ENCODE measurements at regions not wholly inside any gene's neighbourhood (a gene's known extent, or its start where the extent isn't known, plus 50 kb on each side); places are given as distances from the start of the nearest gene placed in this dataset.

GRCh38 chr18:29259838-29260237 is 1082.9 kb upstream of the CDH2 start:
- Mint-ChIP-seq H3K4me3 (ENCODE audit: unreplicated experiment) (no peak overlapping the region), H3K9me3 (ENCODE audit: low read depth) (peaks cover 5% of the 10 kb centered on the region), H3K36me3 (ENCODE audit: low read depth) (no peaks in the 10 kb centered on the region), H3K4me1 (ENCODE audit: low read depth) (no peaks in the 10 kb centered on the region), H3K27ac (ENCODE audit: unreplicated experiment) (no peak overlapping the region), H3K27me3 (ENCODE audit: low read depth) (peaks cover 8% of the 10 kb centered on the region)
- no peak for TF ChIP-seq CTCF (IDR thresholded peaks at IDR 0.05)
- DNase-seq (ENCODE audit: low spot score): no peak

GRCh38 chr18:29254123-29254522 is 1077.2 kb upstream of the CDH2 start:
- TF ChIP-seq CTCF (IDR thresholded peaks at IDR 0.05): no peak
- Mint-ChIP-seq H3K4me1 (ENCODE audit: low read depth) (peaks cover 7% of the 10 kb centered on the region), H3K9me3 (ENCODE audit: low read depth) (no peaks in the 10 kb centered on the region), H3K27ac (ENCODE audit: unreplicated experiment) (no peak overlapping the region), H3K4me3 (ENCODE audit: unreplicated experiment) (no peak overlapping the region), H3K36me3 (ENCODE audit: low read depth) (no peaks in the 10 kb centered on the region), H3K27me3 (ENCODE audit: low read depth) (peaks cover 2% of the 10 kb centered on the region)
- no peak for DNase-seq (ENCODE audit: low spot score)

- H3K4me1 Mint-ChIP-seq (ENCODE audit: low read depth): peaks cover 7% of the 10 kb centered on the region
- H3K27me3 Mint-ChIP-seq (ENCODE audit: low read depth): peaks cover 2% of the 10 kb centered on the region
- no peaks in the 10 kb centered on the region for H3K36me3 Mint-ChIP-seq (ENCODE audit: low read depth)
- no peak for DNase-seq (ENCODE audit: low spot score)
- H3K9me3 Mint-ChIP-seq (ENCODE audit: low read depth): no peaks in the 10 kb centered on the region
- no peak overlapping the region for H3K4me3 Mint-ChIP-seq (ENCODE audit: unreplicated experiment)
- TF ChIP-seq CTCF (IDR thresholded peaks at IDR 0.05): no peak
- no peak overlapping the region for H3K27ac Mint-ChIP-seq (ENCODE audit: unreplicated experiment)
These were observed 1074.8 kb upstream of the CDH2 start for GRCh38 chr18:29251681-29252080.

GRCh38 chr18:29250843-29251242 is 1073.9 kb upstream of the CDH2 start:
- TF ChIP-seq CTCF (IDR thresholded peaks at IDR 0.05): no peak
- H3K27me3 Mint-ChIP-seq (ENCODE audit: low read depth): no peaks in the 10 kb centered on the region
- no peak overlapping the region for H3K27ac Mint-ChIP-seq (ENCODE audit: unreplicated experiment)
- H3K4me1 Mint-ChIP-seq (ENCODE audit: low read depth): peaks cover 7% of the 10 kb centered on the region
- no peaks in the 10 kb centered on the region for H3K36me3 Mint-ChIP-seq (ENCODE audit: low read depth)
- H3K4me3 Mint-ChIP-seq (ENCODE audit: unreplicated experiment): no peak overlapping the region
- H3K9me3 Mint-ChIP-seq (ENCODE audit: low read depth): no peaks in the 10 kb centered on the region
- no peak for DNase-seq (ENCODE audit: low spot score)

- Mint-ChIP-seq H3K36me3 (ENCODE audit: low read depth) (no peaks in the 10 kb centered on the region), H3K4me1 (ENCODE audit: low read depth) (peaks cover 7% of the 10 kb centered on the region), H3K9me3 (ENCODE audit: low read depth) (no peaks in the 10 kb centered on the region), H3K4me3 (ENCODE audit: unreplicated experiment) (no peak overlapping the region), H3K27me3 (ENCODE audit: low read depth) (no peaks in the 10 kb centered on the region), H3K27ac (ENCODE audit: unreplicated experiment) (no peak overlapping the region)
- DNase-seq (ENCODE audit: low spot score): no peak
- TF ChIP-seq CTCF (IDR thresholded peaks at IDR 0.05): no peak
These were observed 1073.3 kb upstream of the CDH2 start for GRCh38 chr18:29250259-29250658.
